ENCODE measurements at regions not wholly inside any gene's neighbourhood (a gene's known extent, or its start where the extent isn't known, plus 50 kb on each side); places are given as distances from the start of the nearest gene placed in this dataset.

GRCh38 chr7:113460067-113460466 is 341.7 kb upstream of the SMIM30 start:
- Histone ChIP-seq H3K27me3 (no peaks in the 10 kb centered on the region), H3K4me3 (no peak overlapping the region), H3K27ac (no peak overlapping the region), H3K9me3 (no peaks in the 10 kb centered on the region), H3K4me1 (no peaks in the 10 kb centered on the region), H3K36me3 (no peaks in the 10 kb centered on the region)
- DNase-seq (ENCODE audit: low spot score in 2 of 2): no peak
- TF ChIP-seq, protein P1, sequence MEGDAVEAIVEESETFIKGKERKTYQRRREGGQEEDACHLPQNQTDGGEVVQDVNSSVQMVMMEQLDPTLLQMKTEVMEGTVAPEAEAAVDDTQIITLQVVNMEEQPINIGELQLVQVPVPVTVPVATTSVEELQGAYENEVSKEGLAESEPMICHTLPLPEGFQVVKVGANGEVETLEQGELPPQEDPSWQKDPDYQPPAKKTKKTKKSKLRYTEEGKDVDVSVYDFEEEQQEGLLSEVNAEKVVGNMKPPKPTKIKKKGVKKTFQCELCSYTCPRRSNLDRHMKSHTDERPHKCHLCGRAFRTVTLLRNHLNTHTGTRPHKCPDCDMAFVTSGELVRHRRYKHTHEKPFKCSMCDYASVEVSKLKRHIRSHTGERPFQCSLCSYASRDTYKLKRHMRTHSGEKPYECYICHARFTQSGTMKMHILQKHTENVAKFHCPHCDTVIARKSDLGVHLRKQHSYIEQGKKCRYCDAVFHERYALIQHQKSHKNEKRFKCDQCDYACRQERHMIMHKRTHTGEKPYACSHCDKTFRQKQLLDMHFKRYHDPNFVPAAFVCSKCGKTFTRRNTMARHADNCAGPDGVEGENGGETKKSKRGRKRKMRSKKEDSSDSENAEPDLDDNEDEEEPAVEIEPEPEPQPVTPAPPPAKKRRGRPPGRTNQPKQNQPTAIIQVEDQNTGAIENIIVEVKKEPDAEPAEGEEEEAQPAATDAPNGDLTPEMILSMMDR (IDR thresholded peaks at IDR 0.05): no peak
- intact Hi-C loops (cut with DNase I): no loop called here

DNA sequence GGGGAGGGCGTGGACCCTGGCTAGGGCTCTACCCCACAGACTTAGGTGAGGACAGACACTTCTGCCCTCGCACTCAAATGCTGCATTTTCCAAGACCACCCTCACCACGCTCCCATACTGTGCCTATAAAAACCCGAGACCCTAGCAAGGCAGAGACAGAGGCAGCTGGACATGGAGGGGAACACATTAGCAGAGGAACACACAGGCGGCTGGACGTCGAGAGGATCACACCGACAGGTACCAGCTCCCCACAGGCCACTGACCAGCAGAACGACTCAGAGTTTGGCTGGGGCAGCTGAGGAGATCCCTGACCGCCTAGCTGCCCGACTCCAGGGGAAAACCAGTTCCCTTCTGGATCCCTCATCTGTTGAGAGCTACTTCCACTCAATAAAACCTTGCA is 338.2 kb upstream of the SMIM30 start:
- no peaks in the 10 kb centered on the region for H3K4me1 ChIP-seq
- no peaks in the 10 kb centered on the region for H3K9me3 ChIP-seq
- no peaks in the 10 kb centered on the region for H3K36me3 ChIP-seq
- no peak overlapping the region for H3K27ac ChIP-seq
- TF ChIP-seq, protein P1 (IDR thresholded peaks at IDR 0.05): no peak
- peak in 1 of 2 donors; percentile 56 for DNase-seq (ENCODE audit: low spot score in 2 of 2)
- intact Hi-C loops (cut with DNase I): no loop called here
- no peak overlapping the region for H3K4me3 ChIP-seq
- H3K27me3 ChIP-seq: no peaks in the 10 kb centered on the region

- H3K9me3 ChIP-seq: no peaks in the 10 kb centered on the region
- no peak overlapping the region for H3K4me3 ChIP-seq
- TF ChIP-seq, protein P1 (IDR thresholded peaks at IDR 0.05): no peak
- no peaks in the 10 kb centered on the region for H3K36me3 ChIP-seq
- no peaks in the 10 kb centered on the region for H3K4me1 ChIP-seq
- no peak for DNase-seq (ENCODE audit: low spot score in 2 of 2)
- H3K27me3 ChIP-seq: no peaks in the 10 kb centered on the region
- intact Hi-C loops (cut with DNase I): no loop called here
- no peak overlapping the region for H3K27ac ChIP-seq
Observed at GRCh38 chr7:113454597-113455169, 336.3 kb upstream of the SMIM30 start.

DNA sequence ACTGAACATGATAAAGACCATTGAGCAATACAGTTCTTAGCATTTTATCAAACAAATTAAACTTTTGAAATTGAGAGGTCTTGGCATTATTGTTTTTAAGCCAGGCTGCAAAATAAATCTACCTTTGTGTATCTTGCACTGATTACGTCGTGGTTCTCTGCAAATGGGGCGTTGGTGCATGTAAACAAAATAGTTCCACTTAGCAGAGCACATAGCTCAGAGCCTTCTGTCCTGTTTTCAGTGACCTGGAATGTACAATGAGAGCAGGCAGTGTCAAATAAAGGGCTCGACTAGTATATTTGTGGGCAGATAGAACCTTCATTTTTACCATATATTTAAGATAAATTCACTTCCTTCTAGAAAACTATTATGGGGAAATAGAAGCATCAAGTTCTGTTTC is 333.9 kb upstream of the SMIM30 start:
- no peak for DNase-seq (ENCODE audit: low spot score in 2 of 2)
- Histone ChIP-seq H3K36me3 (no peaks in the 10 kb centered on the region), H3K4me1 (no peaks in the 10 kb centered on the region), H3K9me3 (no peaks in the 10 kb centered on the region), H3K27me3 (no peaks in the 10 kb centered on the region), H3K27ac (no peak overlapping the region), H3K4me3 (no peak overlapping the region)
- TF ChIP-seq, protein P1 (IDR thresholded peaks at IDR 0.05): no peak
- intact Hi-C loops (cut with DNase I): no loop called here

DNA sequence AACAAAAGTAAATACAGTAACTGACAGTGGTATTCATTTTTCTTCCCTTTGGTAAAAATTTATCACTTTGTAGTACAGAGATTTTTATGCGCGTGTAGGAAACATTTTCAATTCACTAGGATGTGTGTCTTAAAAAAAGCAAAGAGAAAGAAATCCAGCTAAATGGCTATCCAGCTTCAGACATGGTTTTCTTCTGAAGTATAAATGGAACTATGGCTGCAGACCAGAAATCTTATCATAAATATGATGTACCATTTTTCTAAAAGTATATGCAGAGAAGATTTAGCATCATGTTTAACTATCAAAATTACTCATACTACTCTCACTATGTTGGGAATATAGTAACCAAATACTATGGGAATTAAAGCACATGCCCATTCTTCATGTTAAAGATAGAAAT is 328.4 kb upstream of the SMIM30 start:
- Histone ChIP-seq H3K27ac (no peak overlapping the region), H3K27me3 (no peaks in the 10 kb centered on the region), H3K4me1 (no peaks in the 10 kb centered on the region), H3K9me3 (no peaks in the 10 kb centered on the region), H3K4me3 (no peak overlapping the region), H3K36me3 (no peaks in the 10 kb centered on the region)
- TF ChIP-seq, protein P1 (IDR thresholded peaks at IDR 0.05): no peak
- DNase-seq (ENCODE audit: low spot score in 2 of 2): no peak
- intact Hi-C loops (cut with DNase I): no loop called here

- no peak for DNase-seq (ENCODE audit: low spot score in 2 of 2)
- H3K9me3 ChIP-seq: no peaks in the 10 kb centered on the region
- H3K27me3 ChIP-seq: no peaks in the 10 kb centered on the region
- H3K4me1 ChIP-seq: no peaks in the 10 kb centered on the region
- H3K4me3 ChIP-seq: no peak overlapping the region
- H3K36me3 ChIP-seq: no peaks in the 10 kb centered on the region
- TF ChIP-seq, protein P1 (IDR thresholded peaks at IDR 0.05): no peak
- intact Hi-C loops (cut with DNase I): no loop called here
- no peak overlapping the region for H3K27ac ChIP-seq
Observed at GRCh38 chr7:113446391-113446790, 328.0 kb upstream of the SMIM30 start.

Data from ascending aorta (tissue), 2 donors.